Smooth muscle cell (in vitro differentiated cells): ENCODE measurements at regions not wholly inside any gene's neighbourhood (a gene's known extent, or its start where the extent isn't known, plus 50 kb on each side); places are given as distances from the start of the nearest gene placed in this dataset.

Source experiments
- DNase-seq: peaks from one replicate; lab custom pipeline; 2025; ENCODE audit not compliant: unreplicated experiment; lab: John Stamatoyannopoulos, UW
- H2AFZ ChIP-seq: fragments of 200-600 bp; sonication (generic); 2 replicates; pipeline ENCODE4 v1.6.0; 2016; ENCODE audit warnings: antibody characterized with exemption, low read depth, mild to moderate bottlenecking
- H3F3A ChIP-seq: fragments of 200-600 bp; sonication (generic); 2 replicates; pipeline ENCODE4 v1.6.0; 2017; ENCODE audit warnings: antibody characterized with exemption, low read depth
- H3K27ac ChIP-seq: fragments of 200-600 bp; sonication (generic); 2 replicates; pipeline ENCODE4 v1.5.1; 2016; ENCODE audit warnings: low read depth, mild to moderate bottlenecking
- H3K27me3 ChIP-seq: fragments of 200-600 bp; sonication (generic); 2 replicates; pipeline ENCODE4 v1.6.1; 2016; ENCODE audit warnings: low read depth, mild to moderate bottlenecking
- H3K36me3 ChIP-seq: fragments of 200-600 bp; sonication (generic); 2 replicates; pipeline ENCODE4 v1.5.1; 2016; ENCODE audit warnings: low read depth
- H3K4me1 ChIP-seq: fragments of 200-600 bp; sonication (generic); 2 replicates; pipeline ENCODE4 v1.5.1; 2016; ENCODE audit warnings: low read depth
- H3K4me2 ChIP-seq: fragments of 200-600 bp; sonication (generic); 2 replicates; pipeline ENCODE4 v1.6.0; 2016; ENCODE audit warnings: mild to moderate bottlenecking
- H3K4me3 ChIP-seq: fragments of 200-600 bp; sonication (generic); 2 replicates; pipeline ENCODE4 v1.5.1; 2016; ENCODE audit warnings: mild to moderate bottlenecking
- H3K79me2 ChIP-seq: fragments of 200-600 bp; sonication (generic); 2 replicates; pipeline ENCODE4 v1.6.0; 2016; ENCODE audit warnings: low read depth, mild to moderate bottlenecking
- H3K9ac ChIP-seq: fragments of 200-600 bp; sonication (generic); 2 replicates; pipeline ENCODE4 v1.6.0; 2016; ENCODE audit warnings: low read depth
- H3K9me3 ChIP-seq: fragments of 200-600 bp; sonication (generic); replicated peaks from 2 replicates; pipeline ENCODE4 v1.5.1; 2016; ENCODE audit warnings: low read depth
- H4K20me1 ChIP-seq: fragments of 200-600 bp; sonication (generic); 2 replicates; pipeline ENCODE4 v1.6.0; 2016; ENCODE audit warnings: low read depth
- WGBS: methylation state at CpG from one replicate; pipeline ENCODE4 v1.1.7; 2016; ENCODE audit warnings: low lambda C conversion rate; 5-methylcytosine and 5-hydroxymethylcytosine counted together
- TF ChIP-seq, protein P1 (sequence below): fragments of 200-600 bp; sonication (generic); IDR thresholded peaks from 2 replicates; pipeline ENCODE4 v1.5.1; 2017; ENCODE audit warnings: borderline replicate concordance, mild to moderate bottlenecking, antibody characterized with exemption; ENCODE audit not compliant: insufficient read depth, poor library complexity, severe bottlenecking

- Histone ChIP-seq H3F3A (no peaks in the 10 kb centered on the region), H4K20me1 (no peaks in the 10 kb centered on the region), H3K27ac (no peak overlapping the region), H3K79me2 (no peaks in the 10 kb centered on the region), H3K9ac (no peak overlapping the region), H3K27me3 (no peaks in the 10 kb centered on the region), H3K4me1 (no peaks in the 10 kb centered on the region), H3K36me3 (no peaks in the 10 kb centered on the region), H3K9me3 (no peaks in the 10 kb centered on the region), H2AFZ (no peak overlapping the region), H3K4me3 (no peak overlapping the region), H3K4me2 (no peak overlapping the region)
- TF ChIP-seq, protein P1, sequence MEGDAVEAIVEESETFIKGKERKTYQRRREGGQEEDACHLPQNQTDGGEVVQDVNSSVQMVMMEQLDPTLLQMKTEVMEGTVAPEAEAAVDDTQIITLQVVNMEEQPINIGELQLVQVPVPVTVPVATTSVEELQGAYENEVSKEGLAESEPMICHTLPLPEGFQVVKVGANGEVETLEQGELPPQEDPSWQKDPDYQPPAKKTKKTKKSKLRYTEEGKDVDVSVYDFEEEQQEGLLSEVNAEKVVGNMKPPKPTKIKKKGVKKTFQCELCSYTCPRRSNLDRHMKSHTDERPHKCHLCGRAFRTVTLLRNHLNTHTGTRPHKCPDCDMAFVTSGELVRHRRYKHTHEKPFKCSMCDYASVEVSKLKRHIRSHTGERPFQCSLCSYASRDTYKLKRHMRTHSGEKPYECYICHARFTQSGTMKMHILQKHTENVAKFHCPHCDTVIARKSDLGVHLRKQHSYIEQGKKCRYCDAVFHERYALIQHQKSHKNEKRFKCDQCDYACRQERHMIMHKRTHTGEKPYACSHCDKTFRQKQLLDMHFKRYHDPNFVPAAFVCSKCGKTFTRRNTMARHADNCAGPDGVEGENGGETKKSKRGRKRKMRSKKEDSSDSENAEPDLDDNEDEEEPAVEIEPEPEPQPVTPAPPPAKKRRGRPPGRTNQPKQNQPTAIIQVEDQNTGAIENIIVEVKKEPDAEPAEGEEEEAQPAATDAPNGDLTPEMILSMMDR: no peak
- 35% methylated on average over 1 of the region's 1 CpG for WGBS
- no peak for DNase-seq
Measured at GRCh38 chrX:17206584-17206983, 168.4 kb upstream of the NHS start.

DNA sequence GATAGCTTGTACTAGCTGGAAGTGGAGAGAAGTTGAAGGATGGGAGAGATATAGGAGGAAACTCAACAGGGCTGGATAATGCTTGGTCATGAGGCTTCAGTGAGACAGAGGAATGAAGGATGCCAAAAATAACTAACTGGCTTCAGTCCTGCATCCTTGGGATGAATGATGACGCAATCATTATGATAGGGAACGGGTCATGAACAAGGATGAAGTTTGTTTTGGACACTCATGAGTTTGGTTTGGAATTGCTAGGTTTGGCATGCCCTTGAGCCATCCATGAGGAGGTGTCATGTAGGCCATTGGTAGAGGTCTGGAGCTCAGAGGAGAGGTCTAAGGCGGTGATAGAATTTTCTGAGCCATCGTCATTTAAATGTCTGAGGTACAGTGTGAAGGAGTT, 160.0 kb upstream of the NHS start:
- Histone ChIP-seq H4K20me1 (no peaks in the 10 kb centered on the region), H3K9ac (no peak overlapping the region), H3K27me3 (no peaks in the 10 kb centered on the region), H3K4me3 (no peak overlapping the region), H3F3A (no peaks in the 10 kb centered on the region), H3K36me3 (no peaks in the 10 kb centered on the region), H2AFZ (no peak overlapping the region), H3K4me2 (no peak overlapping the region), H3K4me1 (no peaks in the 10 kb centered on the region), H3K9me3 (peaks cover 4% of the 10 kb centered on the region), H3K27ac (no peak overlapping the region), H3K79me2 (no peaks in the 10 kb centered on the region)
- DNase-seq: no peak
- TF ChIP-seq, protein P1: no peak
- WGBS: 69% methylated on average over 4 of the region's 4 CpGs

- Histone ChIP-seq H3K4me3 (no peak overlapping the region), H3K9ac (no peak overlapping the region), H3K4me2 (no peak overlapping the region), H3F3A (no peaks in the 10 kb centered on the region), H4K20me1 (no peaks in the 10 kb centered on the region), H3K4me1 (no peaks in the 10 kb centered on the region), H2AFZ (no peak overlapping the region), H3K9me3 (no peaks in the 10 kb centered on the region), H3K79me2 (no peaks in the 10 kb centered on the region), H3K27me3 (no peaks in the 10 kb centered on the region), H3K27ac (no peak overlapping the region), H3K36me3 (no peaks in the 10 kb centered on the region)
- DNase-seq: no peak
- TF ChIP-seq, protein P1: no peak
Measured at GRCh38 chrX:17226736-17227135, 148.3 kb upstream of the NHS start.

GRCh38 chrX:17237146-17237545, 137.9 kb upstream of the NHS start:
- Histone ChIP-seq H3F3A (no peaks in the 10 kb centered on the region), H4K20me1 (no peaks in the 10 kb centered on the region), H3K4me1 (no peaks in the 10 kb centered on the region), H3K4me2 (no peak overlapping the region), H3K27me3 (no peaks in the 10 kb centered on the region), H3K9me3 (no peaks in the 10 kb centered on the region), H3K36me3 (no peaks in the 10 kb centered on the region), H3K4me3 (no peak overlapping the region), H2AFZ (no peak overlapping the region), H3K9ac (no peak overlapping the region), H3K79me2 (no peaks in the 10 kb centered on the region), H3K27ac (no peak overlapping the region)
- DNase-seq: no peak
- TF ChIP-seq, protein P1: no peak
- WGBS: 84% methylated on average over 5 of the region's 5 CpGs
